ENCODE measurements at regions not wholly inside any gene's neighbourhood (a gene's known extent, or its start where the extent isn't known, plus 50 kb on each side); places are given as distances from the start of the nearest gene placed in this dataset.

DNA sequence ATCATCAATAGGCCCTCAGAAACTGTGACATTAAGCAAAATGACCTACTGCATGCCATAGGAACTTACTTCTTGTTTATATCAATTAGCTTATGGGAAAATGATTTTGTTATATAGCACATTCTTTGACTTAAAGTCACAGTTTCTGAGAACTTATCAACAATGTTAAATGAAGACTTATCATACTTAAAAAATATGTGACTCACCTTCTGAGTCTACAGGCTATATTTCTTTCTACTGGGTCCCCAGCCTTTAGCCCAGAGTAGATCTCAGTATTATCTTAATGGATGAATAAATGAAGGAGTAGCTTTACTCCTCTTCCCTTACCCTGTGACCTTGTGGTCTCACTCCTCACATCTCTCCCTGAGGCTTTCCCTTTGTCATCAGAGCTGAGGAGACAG is 180.2 kb downstream of the MAFB start:
- no peak overlapping the region for H3K4me3 ChIP-seq (ENCODE audit: low read length)
- no peaks in the 10 kb centered on the region for H3K36me3 ChIP-seq (ENCODE audit: control insufficient read depth, low read depth, low read length)
- H3K4me1 ChIP-seq (ENCODE audit: control insufficient read depth, low read depth, low read length): no peaks in the 10 kb centered on the region
- no peak overlapping the region for H3K27ac ChIP-seq (ENCODE audit: low read length)
- H3K9ac ChIP-seq (ENCODE audit: low read length): no peak overlapping the region
- H3K27me3 ChIP-seq (ENCODE audit: control insufficient read depth, insufficient read depth, low read length): no peaks in the 10 kb centered on the region
- H3K9me3 ChIP-seq (ENCODE audit: control insufficient read depth, low read depth, low read length): no peaks in the 10 kb centered on the region

DNA sequence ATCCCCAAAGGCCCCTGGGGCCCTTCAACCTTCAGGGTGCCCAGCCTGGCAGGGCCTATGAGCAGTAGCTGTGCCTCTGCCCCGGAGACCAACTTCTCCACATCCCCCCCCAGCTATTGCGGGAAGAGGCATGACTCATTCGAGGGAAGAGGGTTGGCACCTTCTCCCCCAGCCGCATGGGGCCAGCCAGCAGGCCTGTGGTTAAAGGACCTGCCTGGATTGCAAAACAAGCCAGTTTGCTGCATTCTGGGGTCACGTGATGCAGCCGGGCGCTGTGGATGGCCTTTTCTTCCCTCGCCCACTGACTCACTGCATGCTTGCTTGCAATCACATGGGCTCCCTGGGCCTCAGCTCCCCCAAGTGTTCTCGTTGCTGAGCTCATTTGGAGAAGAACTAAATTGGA is 182.5 kb downstream of the MAFB start:
- H3K27me3 ChIP-seq (ENCODE audit: control insufficient read depth, insufficient read depth, low read length): no peaks in the 10 kb centered on the region
- no peak overlapping the region for H3K4me3 ChIP-seq (ENCODE audit: low read length)
- H3K9ac ChIP-seq (ENCODE audit: low read length): no peak overlapping the region
- H3K27ac ChIP-seq (ENCODE audit: low read length): no peak overlapping the region
- H3K4me1 ChIP-seq (ENCODE audit: control insufficient read depth, low read depth, low read length): no peaks in the 10 kb centered on the region
- H3K9me3 ChIP-seq (ENCODE audit: control insufficient read depth, low read depth, low read length): no peaks in the 10 kb centered on the region
- H3K36me3 ChIP-seq (ENCODE audit: control insufficient read depth, low read depth, low read length): no peaks in the 10 kb centered on the region

DNA sequence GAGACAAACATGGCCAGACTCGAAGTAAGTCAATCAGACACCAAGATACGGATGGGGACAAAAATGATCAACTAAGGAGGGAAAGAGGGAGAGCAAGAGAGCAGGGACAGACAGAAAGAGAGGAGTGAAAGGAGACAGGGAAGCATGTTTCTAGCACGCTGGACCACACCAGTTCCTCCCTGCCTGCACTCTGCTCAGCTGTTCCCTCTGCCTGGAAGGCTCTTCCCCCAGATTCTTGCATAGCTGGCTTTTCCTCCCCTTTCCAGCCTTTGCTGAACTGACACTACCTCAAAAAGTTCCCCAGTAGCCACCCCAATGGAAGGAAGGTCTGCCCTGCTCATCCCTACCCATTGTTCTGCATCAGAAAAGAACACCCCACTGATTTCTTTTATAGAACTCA is 185.9 kb downstream of the MAFB start:
- H3K27ac ChIP-seq (ENCODE audit: low read length): no peak overlapping the region
- no peak overlapping the region for H3K9ac ChIP-seq (ENCODE audit: low read length)
- no peaks in the 10 kb centered on the region for H3K36me3 ChIP-seq (ENCODE audit: control insufficient read depth, low read depth, low read length)
- H3K27me3 ChIP-seq (ENCODE audit: control insufficient read depth, insufficient read depth, low read length): no peaks in the 10 kb centered on the region
- no peaks in the 10 kb centered on the region for H3K9me3 ChIP-seq (ENCODE audit: control insufficient read depth, low read depth, low read length)
- no peaks in the 10 kb centered on the region for H3K4me1 ChIP-seq (ENCODE audit: control insufficient read depth, low read depth, low read length)
- no peak overlapping the region for H3K4me3 ChIP-seq (ENCODE audit: low read length)

DNA sequence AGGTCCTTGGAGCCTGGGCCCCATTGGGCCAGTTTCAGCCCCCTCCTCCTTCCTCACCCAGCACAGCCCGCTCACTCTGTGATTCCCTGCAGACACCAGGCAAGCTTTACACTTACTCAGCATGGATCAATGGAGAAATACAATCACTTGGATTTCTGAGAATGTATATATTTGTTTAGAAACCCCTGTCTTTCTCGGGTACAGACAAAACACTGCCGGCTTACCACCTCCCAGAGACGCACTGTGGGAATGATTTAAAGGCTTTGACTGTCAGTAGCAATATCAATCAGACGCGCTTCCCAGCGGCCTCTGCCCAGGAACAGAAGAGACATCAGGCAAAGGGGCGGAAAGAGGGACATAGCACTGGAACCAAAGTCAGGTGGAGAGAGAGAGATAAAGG is 186.5 kb downstream of the MAFB start:
- Histone ChIP-seq H3K27me3 (ENCODE audit: control insufficient read depth, insufficient read depth, low read length) (no peaks in the 10 kb centered on the region), H3K27ac (ENCODE audit: low read length) (no peak overlapping the region), H3K4me1 (ENCODE audit: control insufficient read depth, low read depth, low read length) (no peaks in the 10 kb centered on the region), H3K9ac (ENCODE audit: low read length) (no peak overlapping the region), H3K4me3 (ENCODE audit: low read length) (no peak overlapping the region), H3K9me3 (ENCODE audit: control insufficient read depth, low read depth, low read length) (no peaks in the 10 kb centered on the region), H3K36me3 (ENCODE audit: control insufficient read depth, low read depth, low read length) (no peaks in the 10 kb centered on the region)

DNA sequence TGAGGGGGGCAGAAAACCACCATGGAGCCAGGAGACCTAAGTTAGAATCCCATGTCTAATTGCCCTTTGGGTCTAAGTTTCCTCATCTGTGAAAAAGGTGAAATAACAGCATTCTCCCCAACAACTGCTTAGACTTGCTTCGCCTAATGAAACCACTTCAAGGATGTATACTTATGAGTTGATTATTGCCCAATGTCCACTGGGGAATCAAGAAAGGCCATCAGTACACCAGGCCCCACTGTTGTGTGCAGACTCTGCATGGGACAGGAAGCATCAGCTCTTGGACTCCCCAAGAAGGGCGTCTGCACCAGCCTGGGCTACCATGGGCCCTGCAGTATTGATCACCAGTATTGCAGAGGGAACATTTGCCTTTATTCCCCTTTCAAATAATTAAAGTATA is 189.6 kb downstream of the MAFB start:
- Histone ChIP-seq H3K4me3 (ENCODE audit: low read length) (no peak overlapping the region), H3K36me3 (ENCODE audit: control insufficient read depth, low read depth, low read length) (no peaks in the 10 kb centered on the region), H3K4me1 (ENCODE audit: control insufficient read depth, low read depth, low read length) (no peaks in the 10 kb centered on the region), H3K9ac (ENCODE audit: low read length) (no peak overlapping the region), H3K9me3 (ENCODE audit: control insufficient read depth, low read depth, low read length) (no peaks in the 10 kb centered on the region), H3K27me3 (ENCODE audit: control insufficient read depth, insufficient read depth, low read length) (no peaks in the 10 kb centered on the region), H3K27ac (ENCODE audit: low read length) (no peak overlapping the region)

DNA sequence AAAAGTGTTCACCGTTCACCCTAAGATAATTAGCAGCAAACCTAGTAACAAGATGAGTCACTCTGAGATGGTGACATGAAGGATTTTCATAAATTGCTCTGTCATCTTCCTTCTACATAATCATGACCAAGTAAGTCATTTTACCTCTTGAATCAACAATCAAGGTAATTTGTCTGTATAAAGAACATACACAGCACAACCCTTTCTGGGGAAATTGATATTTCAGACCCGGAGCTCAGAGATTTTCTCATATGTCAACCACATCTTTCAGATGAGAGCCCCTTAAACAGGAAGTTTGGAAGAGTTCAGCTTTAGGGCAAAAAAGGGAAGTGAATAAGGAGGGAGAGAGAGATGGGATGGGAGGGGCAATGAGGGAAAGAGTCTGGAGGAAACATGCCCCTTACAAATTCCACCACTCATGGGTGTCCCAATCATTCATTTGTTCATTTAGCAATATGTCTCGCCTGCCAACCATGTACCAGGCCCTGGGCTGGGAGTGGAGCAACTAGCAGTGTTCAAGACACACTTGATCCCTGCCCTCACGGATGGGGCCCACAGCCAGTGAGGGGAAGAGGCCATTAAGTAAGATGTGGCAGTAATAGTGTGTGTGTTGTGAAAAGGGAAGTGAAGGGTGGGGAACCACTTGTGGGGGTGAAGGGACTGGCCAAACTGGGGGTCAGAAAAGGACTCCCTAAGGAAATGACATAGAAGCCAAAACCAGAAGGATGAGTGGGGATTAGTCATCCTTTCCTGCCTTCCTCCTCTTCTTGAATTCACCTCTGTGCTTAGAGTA is 190.9 kb downstream of the MAFB start:
- H3K36me3 ChIP-seq (ENCODE audit: control insufficient read depth, low read depth, low read length): no peaks in the 10 kb centered on the region

DNA sequence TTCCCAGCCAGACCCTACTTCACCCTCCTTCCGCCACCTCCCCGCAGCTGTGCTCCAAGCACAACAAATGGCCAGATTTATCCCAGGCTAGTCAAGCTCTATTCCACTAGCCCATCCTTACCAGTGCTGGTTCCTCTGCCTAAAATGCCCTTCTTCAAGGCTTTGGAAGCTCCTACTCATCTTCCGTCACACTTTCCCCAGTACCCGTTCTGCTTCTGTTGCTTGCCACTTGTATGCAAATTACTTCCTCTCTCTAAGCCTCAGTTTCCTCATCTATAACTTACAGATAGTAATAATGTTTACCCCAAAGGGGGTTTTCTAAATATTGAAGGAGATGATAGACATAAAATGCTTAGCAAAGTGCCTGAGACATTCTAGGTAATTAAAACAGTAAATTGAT is 193.1 kb downstream of the MAFB start:
- no peaks in the 10 kb centered on the region for H3K4me1 ChIP-seq (ENCODE audit: control insufficient read depth, low read depth, low read length)
- H3K9ac ChIP-seq (ENCODE audit: low read length): no peak overlapping the region
- H3K27me3 ChIP-seq (ENCODE audit: control insufficient read depth, insufficient read depth, low read length): no peaks in the 10 kb centered on the region
- H3K27ac ChIP-seq (ENCODE audit: low read length): no peak overlapping the region
- no peaks in the 10 kb centered on the region for H3K9me3 ChIP-seq (ENCODE audit: control insufficient read depth, low read depth, low read length)
- H3K36me3 ChIP-seq (ENCODE audit: control insufficient read depth, low read depth, low read length): no peaks in the 10 kb centered on the region
- no peak overlapping the region for H3K4me3 ChIP-seq (ENCODE audit: low read length)

More for the DNA sequence above, 190.9 kb downstream of the MAFB start:
- H3K9me3 ChIP-seq (ENCODE audit: control insufficient read depth, low read depth, low read length): no peaks in the 10 kb centered on the region
- H3K4me3 ChIP-seq (ENCODE audit: low read length): no peak overlapping the region
- H3K9ac ChIP-seq (ENCODE audit: low read length): no peak overlapping the region
- no peak overlapping the region for H3K27ac ChIP-seq (ENCODE audit: low read length)
- H3K4me1 ChIP-seq (ENCODE audit: control insufficient read depth, low read depth, low read length): no peaks in the 10 kb centered on the region
- no peaks in the 10 kb centered on the region for H3K27me3 ChIP-seq (ENCODE audit: control insufficient read depth, insufficient read depth, low read length)

DNA sequence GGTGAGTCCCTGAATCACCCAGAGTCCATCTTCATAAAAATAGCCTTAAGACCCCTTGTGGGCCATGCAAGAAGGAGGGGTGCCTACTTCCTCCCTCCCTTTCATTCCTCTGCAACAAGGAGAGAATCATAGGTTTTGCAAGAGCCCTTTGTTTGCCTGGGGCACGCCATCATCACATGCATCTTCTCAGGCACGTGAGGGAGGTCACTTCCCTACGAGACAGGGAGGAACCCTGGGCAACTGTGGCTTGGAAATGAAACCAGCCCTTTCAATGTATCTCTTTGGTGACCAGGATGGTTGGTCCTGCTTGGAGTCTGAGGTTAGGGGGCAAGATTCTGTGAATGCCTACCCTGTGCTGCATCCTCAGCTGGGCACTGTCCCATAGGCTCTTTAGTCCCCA is 194.8 kb downstream of the MAFB start:
- Histone ChIP-seq H3K4me1 (ENCODE audit: control insufficient read depth, low read depth, low read length) (no peaks in the 10 kb centered on the region), H3K27ac (ENCODE audit: low read length) (no peak overlapping the region)

DNA sequence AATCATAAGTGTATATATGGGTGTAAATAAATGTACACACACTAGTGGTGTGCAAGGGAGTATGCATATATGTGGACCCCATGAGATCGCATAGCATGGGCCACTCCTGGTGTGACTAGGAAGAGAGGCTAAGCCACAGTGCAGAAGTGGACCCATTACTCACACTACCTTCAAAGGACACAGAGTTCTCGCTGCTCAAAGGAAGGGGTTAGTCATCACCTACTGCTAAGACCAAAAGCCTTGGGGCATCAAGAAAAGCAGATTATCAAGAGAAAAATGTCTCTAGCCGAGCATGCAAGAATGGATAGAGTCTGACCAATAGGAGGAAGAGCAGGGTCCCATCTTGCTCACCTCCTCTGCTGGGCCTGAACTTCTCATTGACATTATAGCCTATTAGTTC is 195.5 kb downstream of the MAFB start:
- H3K9me3 ChIP-seq (ENCODE audit: control insufficient read depth, low read depth, low read length): no peaks in the 10 kb centered on the region
- H3K27ac ChIP-seq (ENCODE audit: low read length): no peak overlapping the region
- no peaks in the 10 kb centered on the region for H3K36me3 ChIP-seq (ENCODE audit: control insufficient read depth, low read depth, low read length)
- H3K9ac ChIP-seq (ENCODE audit: low read length): no peak overlapping the region
- no peak overlapping the region for H3K4me3 ChIP-seq (ENCODE audit: low read length)
- H3K27me3 ChIP-seq (ENCODE audit: control insufficient read depth, insufficient read depth, low read length): no peaks in the 10 kb centered on the region
- H3K4me1 ChIP-seq (ENCODE audit: control insufficient read depth, low read depth, low read length): no peaks in the 10 kb centered on the region

More for the DNA sequence above, 194.8 kb downstream of the MAFB start:
- no peak overlapping the region for H3K4me3 ChIP-seq (ENCODE audit: low read length)
- no peaks in the 10 kb centered on the region for H3K9me3 ChIP-seq (ENCODE audit: control insufficient read depth, low read depth, low read length)
- no peak overlapping the region for H3K9ac ChIP-seq (ENCODE audit: low read length)
- H3K36me3 ChIP-seq (ENCODE audit: control insufficient read depth, low read depth, low read length): no peaks in the 10 kb centered on the region
- no peaks in the 10 kb centered on the region for H3K27me3 ChIP-seq (ENCODE audit: control insufficient read depth, insufficient read depth, low read length)

DNA sequence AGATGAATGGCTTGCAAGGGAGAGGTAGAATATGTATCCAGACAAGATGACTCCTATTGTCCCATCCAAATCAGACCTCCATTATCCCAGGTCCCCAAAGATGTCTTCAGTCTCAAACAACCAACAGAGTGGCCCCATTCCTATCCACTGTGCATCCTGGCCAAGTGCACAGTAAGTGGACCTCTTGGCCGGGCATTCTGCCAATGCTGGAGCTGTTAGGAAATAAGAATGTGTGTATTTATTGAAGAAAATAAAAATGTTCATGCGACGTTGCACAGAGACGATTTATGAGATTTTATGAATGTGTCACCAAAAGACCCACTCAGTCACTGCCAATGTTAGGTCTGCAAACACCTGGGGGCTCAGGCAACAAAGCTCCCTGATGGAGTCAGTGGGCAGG is 196.0 kb downstream of the MAFB start:
- Histone ChIP-seq H3K36me3 (ENCODE audit: control insufficient read depth, low read depth, low read length) (no peaks in the 10 kb centered on the region), H3K4me1 (ENCODE audit: control insufficient read depth, low read depth, low read length) (no peaks in the 10 kb centered on the region), H3K27me3 (ENCODE audit: control insufficient read depth, insufficient read depth, low read length) (no peaks in the 10 kb centered on the region), H3K4me3 (ENCODE audit: low read length) (no peak overlapping the region), H3K9me3 (ENCODE audit: control insufficient read depth, low read depth, low read length) (no peaks in the 10 kb centered on the region), H3K9ac (ENCODE audit: low read length) (no peak overlapping the region), H3K27ac (ENCODE audit: low read length) (no peak overlapping the region)

DNA sequence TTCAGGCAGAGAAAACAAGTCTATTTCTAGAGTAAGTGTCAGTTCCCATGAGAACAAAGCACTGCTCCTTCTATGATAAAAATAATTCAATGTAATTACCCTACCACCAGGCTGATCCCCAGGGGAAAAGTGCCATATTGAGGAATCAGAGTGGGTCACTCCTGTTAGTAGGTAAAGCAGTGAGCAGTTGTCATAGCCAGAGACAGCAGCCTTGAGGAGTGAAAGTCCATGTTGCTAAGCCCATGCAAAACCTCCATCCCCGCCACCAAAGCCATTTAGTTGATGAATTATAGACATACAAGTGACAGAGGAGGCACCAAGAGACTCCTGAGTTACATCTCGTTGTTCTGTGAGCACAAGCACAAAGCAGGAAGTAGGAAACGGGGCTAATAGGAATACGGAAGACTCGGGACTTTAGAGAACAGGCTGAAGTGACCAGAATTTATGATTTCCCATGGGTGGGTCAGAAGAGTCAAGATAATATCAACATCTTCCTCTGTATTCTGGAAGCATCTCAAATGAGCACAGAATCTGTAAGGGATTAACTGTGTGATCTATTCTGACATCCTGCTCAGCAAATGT is 197.9 kb downstream of the MAFB start:
- Histone ChIP-seq H3K27ac (ENCODE audit: low read length) (no peak overlapping the region), H3K4me3 (ENCODE audit: low read length) (no peak overlapping the region), H3K4me1 (ENCODE audit: control insufficient read depth, low read depth, low read length) (no peaks in the 10 kb centered on the region), H3K9me3 (ENCODE audit: control insufficient read depth, low read depth, low read length) (no peaks in the 10 kb centered on the region), H3K36me3 (ENCODE audit: control insufficient read depth, low read depth, low read length) (no peaks in the 10 kb centered on the region), H3K27me3 (ENCODE audit: control insufficient read depth, insufficient read depth, low read length) (no peaks in the 10 kb centered on the region), H3K9ac (ENCODE audit: low read length) (no peak overlapping the region)

DNA sequence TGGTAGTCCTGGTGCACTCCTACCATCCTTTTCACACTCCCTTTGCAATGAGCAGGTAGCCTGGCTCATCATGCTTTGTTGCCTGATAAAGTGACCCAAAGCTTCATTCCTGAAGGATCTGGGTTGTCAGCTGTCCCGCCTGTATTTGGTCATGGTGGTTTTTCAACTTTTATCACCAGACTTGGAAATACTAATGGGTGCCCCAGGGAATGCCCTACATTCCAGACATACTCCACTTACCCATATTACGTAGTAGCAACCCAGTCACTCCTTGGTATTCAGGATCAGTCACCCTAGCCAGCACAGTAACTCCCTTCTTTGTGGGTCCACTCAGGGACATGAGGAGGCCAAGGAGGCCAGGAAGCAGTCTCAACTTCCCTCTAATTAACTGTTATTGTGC is 199.2 kb downstream of the MAFB start:
- Histone ChIP-seq H3K36me3 (ENCODE audit: control insufficient read depth, low read depth, low read length) (no peaks in the 10 kb centered on the region), H3K4me3 (ENCODE audit: low read length) (no peak overlapping the region), H3K9ac (ENCODE audit: low read length) (no peak overlapping the region), H3K27ac (ENCODE audit: low read length) (no peak overlapping the region), H3K27me3 (ENCODE audit: control insufficient read depth, insufficient read depth, low read length) (no peaks in the 10 kb centered on the region), H3K9me3 (ENCODE audit: control insufficient read depth, low read depth, low read length) (no peaks in the 10 kb centered on the region), H3K4me1 (ENCODE audit: control insufficient read depth, low read depth, low read length) (no peaks in the 10 kb centered on the region)
